HL-60 (cell line): ENCODE measurements at regions not wholly inside any gene's neighbourhood (a gene's known extent, or its start where the extent isn't known, plus 50 kb on each side); places are given as distances from the start of the nearest gene placed in this dataset.

Experiments
- POLR2AphosphoS5 ChIP-seq: IDR thresholded peaks from 2 replicates; pipeline ENCODE4 v1.6.1; 2012; ENCODE audit warnings: low read depth
- REST ChIP-seq: IDR thresholded peaks from 2 replicates; pipeline ENCODE4 v1.6.1; 2012; ENCODE audit warnings: low read depth; ENCODE audit not compliant: insufficient replicate concordance
- SPI1 ChIP-seq: IDR thresholded peaks from 2 replicates; pipeline ENCODE4 v1.6.1; 2012; ENCODE audit warnings: low read depth, mild to moderate bottlenecking, borderline replicate concordance
- TF ChIP-seq, protein P1 (sequence below): IDR thresholded peaks from one replicate; pipeline ENCODE4 v1.5.1; 2011; ENCODE audit warnings: low read length, control low read depth, inconsistent platforms; ENCODE audit not compliant: insufficient read depth

- TF ChIP-seq, protein P1, sequence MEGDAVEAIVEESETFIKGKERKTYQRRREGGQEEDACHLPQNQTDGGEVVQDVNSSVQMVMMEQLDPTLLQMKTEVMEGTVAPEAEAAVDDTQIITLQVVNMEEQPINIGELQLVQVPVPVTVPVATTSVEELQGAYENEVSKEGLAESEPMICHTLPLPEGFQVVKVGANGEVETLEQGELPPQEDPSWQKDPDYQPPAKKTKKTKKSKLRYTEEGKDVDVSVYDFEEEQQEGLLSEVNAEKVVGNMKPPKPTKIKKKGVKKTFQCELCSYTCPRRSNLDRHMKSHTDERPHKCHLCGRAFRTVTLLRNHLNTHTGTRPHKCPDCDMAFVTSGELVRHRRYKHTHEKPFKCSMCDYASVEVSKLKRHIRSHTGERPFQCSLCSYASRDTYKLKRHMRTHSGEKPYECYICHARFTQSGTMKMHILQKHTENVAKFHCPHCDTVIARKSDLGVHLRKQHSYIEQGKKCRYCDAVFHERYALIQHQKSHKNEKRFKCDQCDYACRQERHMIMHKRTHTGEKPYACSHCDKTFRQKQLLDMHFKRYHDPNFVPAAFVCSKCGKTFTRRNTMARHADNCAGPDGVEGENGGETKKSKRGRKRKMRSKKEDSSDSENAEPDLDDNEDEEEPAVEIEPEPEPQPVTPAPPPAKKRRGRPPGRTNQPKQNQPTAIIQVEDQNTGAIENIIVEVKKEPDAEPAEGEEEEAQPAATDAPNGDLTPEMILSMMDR, result no peak
- TF ChIP-seq REST, result no peak
- no peak for TF ChIP-seq POLR2AphosphoS5
- TF ChIP-seq SPI1, result no peak
These were observed 230.0 kb downstream of the TUSC7 start for GRCh38 chr3:116939550-116939949.
